ENCODE measurements at regions not wholly inside any gene's neighbourhood (a gene's known extent, or its start where the extent isn't known, plus 50 kb on each side); places are given as distances from the start of the nearest gene placed in this dataset.

DNA sequence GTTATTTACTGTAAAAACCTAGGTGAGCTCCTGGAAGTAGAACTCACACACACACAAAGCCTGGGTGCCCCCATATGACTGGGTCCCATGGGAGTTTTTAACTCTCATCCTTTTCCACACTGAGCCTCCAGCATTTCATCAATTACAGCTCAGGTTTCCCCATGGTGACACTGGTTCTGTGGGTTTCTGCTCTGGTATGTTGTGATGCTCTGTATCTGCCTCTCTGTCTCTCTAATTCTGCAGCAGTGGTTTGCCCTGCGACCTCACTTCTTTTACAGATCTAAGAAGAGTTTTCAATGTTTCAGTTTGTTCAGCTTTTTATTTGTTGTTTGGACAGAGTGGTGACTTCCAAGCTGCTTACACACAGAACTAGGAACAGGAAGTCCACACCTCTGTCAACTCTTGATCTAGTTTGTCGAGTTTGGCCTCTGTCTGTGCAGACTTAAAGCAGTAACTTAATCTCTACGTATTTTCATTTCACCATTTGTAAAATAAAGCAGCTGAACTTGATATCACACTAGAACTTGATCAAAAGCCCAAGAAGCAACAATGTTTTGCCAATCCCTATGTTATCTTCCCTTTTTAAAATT, 554.3 kb downstream of the EPHA7 start:
- Histone ChIP-seq H3K4me1 (ENCODE audit: control insufficient read depth, insufficient read depth, low read length) (no peaks in the 10 kb centered on the region), H3K36me3 (ENCODE audit: control insufficient read depth, insufficient read depth, low read length) (no peaks in the 10 kb centered on the region), H3K9me3 (ENCODE audit: control insufficient read depth, insufficient read depth, low read length) (no peaks in the 10 kb centered on the region), H3K27me3 (ENCODE audit: control insufficient read depth, insufficient read depth, low read length) (no peaks in the 10 kb centered on the region), H3K4me3 (ENCODE audit: low read depth, low read length) (no peak overlapping the region), H3K27ac (ENCODE audit: low read depth, low read length) (no peak overlapping the region)
- no peak for DNase-seq (ENCODE audit: low read depth in 4 of 6, low spot score in 6 of 6)
- no CpG with 5 or more reads among the region's 3 CpGs for WGBS (ENCODE audit: insufficient coverage)

DNA sequence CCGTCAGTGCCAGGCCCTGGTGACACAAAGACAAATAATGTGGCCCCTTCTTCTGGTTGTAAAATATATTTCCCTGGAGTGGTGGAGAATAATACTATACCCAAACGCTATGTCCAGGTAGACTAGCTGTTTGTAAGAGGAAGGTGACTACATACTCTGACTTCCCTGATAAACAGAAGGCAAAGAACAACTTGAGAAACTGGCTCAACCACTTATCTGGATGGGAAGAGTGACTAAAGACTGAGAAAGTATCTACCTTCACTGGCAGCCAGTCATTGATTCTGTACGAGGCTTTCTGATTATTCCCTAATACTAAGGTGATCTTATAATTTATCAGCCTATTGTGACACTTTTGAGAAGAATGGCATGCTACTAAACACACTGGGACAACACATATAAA, 569.7 kb downstream of the EPHA7 start:
- no peaks in the 10 kb centered on the region for H3K27me3 ChIP-seq (ENCODE audit: control insufficient read depth, insufficient read depth, low read length)
- H3K4me3 ChIP-seq (ENCODE audit: low read depth, low read length), result no peak overlapping the region
- DNase-seq (ENCODE audit: low read depth in 4 of 6, low spot score in 6 of 6), result no peak
- H3K9me3 ChIP-seq (ENCODE audit: control insufficient read depth, insufficient read depth, low read length), result no peaks in the 10 kb centered on the region
- WGBS (ENCODE audit: insufficient coverage), result no CpG with 5 or more reads among the region's 3 CpGs
- no peaks in the 10 kb centered on the region for H3K4me1 ChIP-seq (ENCODE audit: control insufficient read depth, insufficient read depth, low read length)
- no peaks in the 10 kb centered on the region for H3K36me3 ChIP-seq (ENCODE audit: control insufficient read depth, insufficient read depth, low read length)
- no peak overlapping the region for H3K27ac ChIP-seq (ENCODE audit: low read depth, low read length)

DNA sequence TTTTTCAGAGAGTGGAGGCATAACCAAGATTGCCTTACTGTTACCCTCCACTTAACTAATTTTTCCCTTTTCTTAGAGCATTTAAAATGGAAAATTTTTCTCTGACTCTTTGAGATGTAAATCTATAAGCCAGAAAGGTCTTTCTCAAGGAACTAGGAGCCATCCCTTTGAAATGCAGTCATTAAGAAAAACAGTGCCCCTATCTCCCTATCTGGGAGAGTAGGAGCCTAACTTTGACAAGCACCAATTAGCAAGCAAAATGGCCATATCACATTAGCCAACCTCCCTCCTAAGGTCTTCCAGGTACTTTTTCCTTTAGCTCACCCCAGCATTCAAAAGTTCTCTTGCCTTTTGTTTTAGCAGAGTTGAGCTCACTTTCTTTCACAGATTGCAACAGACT, 570.5 kb downstream of the EPHA7 start:
- H3K4me3 ChIP-seq (ENCODE audit: low read depth, low read length), result no peak overlapping the region
- H3K4me1 ChIP-seq (ENCODE audit: control insufficient read depth, insufficient read depth, low read length), result no peaks in the 10 kb centered on the region
- H3K36me3 ChIP-seq (ENCODE audit: control insufficient read depth, insufficient read depth, low read length), result no peaks in the 10 kb centered on the region
- DNase-seq (ENCODE audit: low read depth in 4 of 6, low spot score in 6 of 6), result no peak
- no peaks in the 10 kb centered on the region for H3K9me3 ChIP-seq (ENCODE audit: control insufficient read depth, insufficient read depth, low read length)
- H3K27me3 ChIP-seq (ENCODE audit: control insufficient read depth, insufficient read depth, low read length), result no peaks in the 10 kb centered on the region
- no peak overlapping the region for H3K27ac ChIP-seq (ENCODE audit: low read depth, low read length)

DNA sequence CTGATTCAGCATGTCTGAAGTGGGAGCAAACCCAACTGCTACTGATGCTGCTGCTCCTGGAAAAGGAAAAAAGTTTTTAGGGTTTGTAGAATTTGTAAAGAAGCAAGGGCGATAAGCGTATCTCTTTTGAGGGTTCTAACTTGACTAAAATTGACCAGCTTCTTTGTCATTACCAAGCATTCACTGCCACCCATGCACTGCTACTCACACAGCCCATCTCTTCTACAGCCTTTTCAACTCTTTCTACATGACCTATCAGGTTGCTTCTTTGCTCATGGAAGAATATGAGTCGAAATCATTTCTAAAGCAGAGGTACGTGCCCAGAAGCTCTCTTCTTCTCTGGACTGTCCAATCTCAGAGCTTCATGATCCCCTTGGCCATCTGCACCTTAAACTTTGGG, 570.9 kb downstream of the EPHA7 start:
- Histone ChIP-seq H3K9me3 (ENCODE audit: control insufficient read depth, insufficient read depth, low read length) (no peaks in the 10 kb centered on the region), H3K4me1 (ENCODE audit: control insufficient read depth, insufficient read depth, low read length) (no peaks in the 10 kb centered on the region), H3K27ac (ENCODE audit: low read depth, low read length) (no peak overlapping the region), H3K4me3 (ENCODE audit: low read depth, low read length) (no peak overlapping the region), H3K27me3 (ENCODE audit: control insufficient read depth, insufficient read depth, low read length) (no peaks in the 10 kb centered on the region), H3K36me3 (ENCODE audit: control insufficient read depth, insufficient read depth, low read length) (no peaks in the 10 kb centered on the region)
- DNase-seq (ENCODE audit: low read depth in 4 of 6, low spot score in 6 of 6), result no peak
- 73% methylated on average over 4 of the region's 4 CpGs for WGBS (ENCODE audit: insufficient coverage)

DNA sequence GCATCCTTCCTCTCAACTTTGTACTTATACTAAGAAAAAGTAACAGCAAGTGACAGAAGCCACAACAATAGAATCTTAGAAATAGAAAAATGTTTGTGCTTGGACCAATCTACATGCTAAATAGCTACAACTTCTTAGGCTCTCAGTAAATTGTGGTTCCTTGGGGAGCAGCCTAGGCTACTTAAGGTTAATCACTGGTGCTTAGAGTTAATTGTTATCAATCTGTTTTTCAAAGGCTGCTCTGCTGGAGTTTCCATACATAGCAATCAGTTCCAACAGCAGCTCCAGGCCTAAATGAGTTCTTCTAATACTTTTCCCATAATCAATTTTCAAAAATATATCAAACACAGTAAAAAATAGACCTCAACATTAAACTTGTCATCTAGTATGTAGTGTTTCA, 571.4 kb downstream of the EPHA7 start:
- Histone ChIP-seq H3K4me3 (ENCODE audit: low read depth, low read length) (no peak overlapping the region), H3K27me3 (ENCODE audit: control insufficient read depth, insufficient read depth, low read length) (no peaks in the 10 kb centered on the region), H3K9me3 (ENCODE audit: control insufficient read depth, insufficient read depth, low read length) (no peaks in the 10 kb centered on the region), H3K4me1 (ENCODE audit: control insufficient read depth, insufficient read depth, low read length) (no peaks in the 10 kb centered on the region), H3K36me3 (ENCODE audit: control insufficient read depth, insufficient read depth, low read length) (no peaks in the 10 kb centered on the region), H3K27ac (ENCODE audit: low read depth, low read length) (no peak overlapping the region)
- DNase-seq (ENCODE audit: low read depth in 4 of 6, low spot score in 6 of 6), result no peak

DNA sequence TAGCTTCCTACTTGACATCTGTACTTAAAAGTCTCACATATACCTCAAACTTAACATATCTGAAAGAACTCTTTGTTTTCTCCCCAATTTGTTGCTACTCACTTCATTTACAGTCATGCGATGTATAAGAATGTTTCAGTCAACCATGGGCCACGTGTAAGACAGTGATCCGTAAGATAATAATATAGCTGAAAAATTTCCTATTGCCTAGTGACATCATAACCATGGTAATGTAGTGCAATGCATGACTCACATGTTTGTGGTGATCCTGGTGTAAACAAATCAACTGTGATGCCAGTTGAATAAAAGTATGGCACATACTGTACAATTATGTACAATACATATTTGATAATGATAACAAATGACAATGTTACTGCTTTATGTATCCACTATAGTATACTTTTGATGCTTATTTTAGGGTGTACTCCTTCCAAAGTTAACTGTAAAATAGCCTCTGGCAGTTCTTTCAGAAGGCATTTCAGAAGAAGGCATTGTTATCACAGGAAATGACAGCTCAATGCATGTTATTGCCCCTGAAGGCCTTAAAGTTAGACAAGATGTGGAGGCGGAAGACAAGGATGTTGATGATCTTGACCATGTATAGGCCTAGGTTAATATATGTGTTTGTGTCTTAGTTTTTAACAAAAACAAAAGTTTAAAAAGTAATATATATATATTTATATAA, 579.0 kb downstream of the EPHA7 start:
- Histone ChIP-seq H3K4me1 (ENCODE audit: control insufficient read depth, insufficient read depth, low read length) (no peaks in the 10 kb centered on the region), H3K27me3 (ENCODE audit: control insufficient read depth, insufficient read depth, low read length) (no peaks in the 10 kb centered on the region), H3K36me3 (ENCODE audit: control insufficient read depth, insufficient read depth, low read length) (no peaks in the 10 kb centered on the region), H3K9me3 (ENCODE audit: control insufficient read depth, insufficient read depth, low read length) (no peaks in the 10 kb centered on the region), H3K4me3 (ENCODE audit: low read depth, low read length) (no peak overlapping the region), H3K27ac (ENCODE audit: low read depth, low read length) (no peak overlapping the region)
- DNase-seq (ENCODE audit: low read depth in 4 of 6, low spot score in 6 of 6), result no peak
- no CpG with 5 or more reads among the region's 4 CpGs for WGBS (ENCODE audit: insufficient coverage)

DNA sequence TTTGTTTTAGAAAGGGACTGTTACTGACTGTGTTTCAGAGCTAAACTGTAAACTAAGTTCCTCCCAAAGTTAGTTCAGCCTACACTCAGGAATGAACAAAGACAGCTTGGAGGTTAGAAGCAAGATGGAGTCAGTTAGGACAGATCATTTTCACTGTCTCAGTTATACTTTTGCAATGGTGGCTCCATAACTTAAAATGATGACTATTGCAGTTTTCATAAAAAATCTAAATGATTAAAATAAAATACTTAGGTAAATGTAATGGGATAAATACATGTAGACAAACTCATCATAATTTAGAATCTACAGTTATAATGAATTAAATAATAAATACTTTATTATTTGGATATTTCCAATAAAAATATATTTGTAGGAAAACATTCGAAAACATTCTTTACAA, 590.6 kb downstream of the EPHA7 start:
- H3K36me3 ChIP-seq (ENCODE audit: control insufficient read depth, insufficient read depth, low read length), result no peaks in the 10 kb centered on the region
- no peak overlapping the region for H3K4me3 ChIP-seq (ENCODE audit: low read depth, low read length)
- no peaks in the 10 kb centered on the region for H3K27me3 ChIP-seq (ENCODE audit: control insufficient read depth, insufficient read depth, low read length)
- H3K4me1 ChIP-seq (ENCODE audit: control insufficient read depth, insufficient read depth, low read length), result no peaks in the 10 kb centered on the region
- no CpG with 5 or more reads among the region's 1 CpG for WGBS (ENCODE audit: insufficient coverage)
- DNase-seq (ENCODE audit: low read depth in 4 of 6, low spot score in 6 of 6), result no peak
- H3K9me3 ChIP-seq (ENCODE audit: control insufficient read depth, insufficient read depth, low read length), result no peaks in the 10 kb centered on the region
- no peak overlapping the region for H3K27ac ChIP-seq (ENCODE audit: low read depth, low read length)

DNA sequence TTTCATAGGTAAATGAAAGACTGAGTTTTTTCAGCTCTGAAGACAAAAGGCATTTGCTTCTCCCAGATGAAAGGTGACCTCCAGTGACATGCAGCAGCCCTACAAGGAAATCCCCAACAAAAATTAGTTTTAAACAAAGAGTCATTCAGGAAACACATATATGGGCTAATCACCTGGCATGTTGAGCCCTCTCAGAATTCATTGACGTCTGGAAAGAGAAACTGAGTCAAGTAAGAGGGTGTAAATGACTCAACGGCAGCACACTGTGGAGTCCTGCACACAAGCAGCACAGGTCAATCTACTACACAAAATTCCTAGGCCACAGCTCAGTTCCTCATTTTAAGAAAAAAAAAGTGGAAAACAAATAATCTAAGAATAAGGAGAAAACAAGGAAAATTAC, 592.3 kb downstream of the EPHA7 start:
- Histone ChIP-seq H3K9me3 (ENCODE audit: control insufficient read depth, insufficient read depth, low read length) (no peaks in the 10 kb centered on the region), H3K4me1 (ENCODE audit: control insufficient read depth, insufficient read depth, low read length) (no peaks in the 10 kb centered on the region), H3K27ac (ENCODE audit: low read depth, low read length) (no peak overlapping the region), H3K4me3 (ENCODE audit: low read depth, low read length) (no peak overlapping the region), H3K36me3 (ENCODE audit: control insufficient read depth, insufficient read depth, low read length) (no peaks in the 10 kb centered on the region), H3K27me3 (ENCODE audit: control insufficient read depth, insufficient read depth, low read length) (no peaks in the 10 kb centered on the region)
- no peak for DNase-seq (ENCODE audit: low read depth in 4 of 6, low spot score in 6 of 6)
- no CpG with 5 or more reads among the region's 2 CpGs for WGBS (ENCODE audit: insufficient coverage)

DNA sequence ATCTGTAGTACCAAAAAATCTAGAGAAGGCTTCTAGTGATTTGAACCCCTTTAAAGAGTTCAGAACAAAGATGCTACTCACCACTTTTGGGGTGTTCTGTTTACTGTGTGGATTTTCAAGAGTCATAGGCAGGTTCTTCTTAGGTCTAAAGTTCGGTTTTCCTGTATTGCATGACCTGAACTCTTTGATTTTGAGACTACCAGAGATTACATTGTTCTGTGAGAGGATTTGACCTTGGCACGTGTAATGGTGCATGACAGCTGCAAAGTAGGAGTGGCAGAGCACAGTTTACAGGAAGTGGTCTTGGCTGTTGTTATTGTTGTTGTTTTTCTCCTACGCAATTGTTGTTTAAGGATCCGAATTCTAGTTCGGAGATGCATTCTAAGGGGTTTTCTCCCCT, 592.7 kb downstream of the EPHA7 start:
- 79% methylated on average over 2 of the region's 5 CpGs for WGBS (ENCODE audit: insufficient coverage)
- DNase-seq (ENCODE audit: low read depth in 4 of 6, low spot score in 6 of 6), result no peak
- H3K4me1 ChIP-seq (ENCODE audit: control insufficient read depth, insufficient read depth, low read length), result no peaks in the 10 kb centered on the region
- no peaks in the 10 kb centered on the region for H3K36me3 ChIP-seq (ENCODE audit: control insufficient read depth, insufficient read depth, low read length)
- no peaks in the 10 kb centered on the region for H3K27me3 ChIP-seq (ENCODE audit: control insufficient read depth, insufficient read depth, low read length)
- no peak overlapping the region for H3K27ac ChIP-seq (ENCODE audit: low read depth, low read length)
- no peaks in the 10 kb centered on the region for H3K9me3 ChIP-seq (ENCODE audit: control insufficient read depth, insufficient read depth, low read length)
- H3K4me3 ChIP-seq (ENCODE audit: low read depth, low read length), result no peak overlapping the region

DNA sequence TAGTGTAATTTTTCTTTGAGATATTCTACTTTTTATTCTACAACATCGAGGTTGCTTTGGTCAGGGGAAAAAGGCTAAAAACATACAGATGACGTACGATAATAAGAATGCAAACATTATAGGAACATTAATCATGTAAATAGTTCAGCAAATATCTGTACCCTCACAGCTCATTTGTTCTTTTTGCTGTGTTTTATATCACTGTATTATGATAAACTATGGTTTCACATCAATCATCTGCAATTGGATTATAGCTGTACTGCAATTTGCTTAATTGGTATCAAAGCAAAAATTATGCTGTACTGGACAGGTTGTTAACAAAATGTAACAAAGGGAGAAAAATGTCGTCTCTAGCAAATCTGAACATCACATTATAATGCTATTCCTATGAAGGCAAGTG, 597.1 kb downstream of the EPHA7 start:
- Histone ChIP-seq H3K27me3 (ENCODE audit: control insufficient read depth, insufficient read depth, low read length) (no peaks in the 10 kb centered on the region), H3K9me3 (ENCODE audit: control insufficient read depth, insufficient read depth, low read length) (no peaks in the 10 kb centered on the region), H3K27ac (ENCODE audit: low read depth, low read length) (no peak overlapping the region), H3K4me1 (ENCODE audit: control insufficient read depth, insufficient read depth, low read length) (no peaks in the 10 kb centered on the region), H3K4me3 (ENCODE audit: low read depth, low read length) (no peak overlapping the region), H3K36me3 (ENCODE audit: control insufficient read depth, insufficient read depth, low read length) (no peaks in the 10 kb centered on the region)
- WGBS (ENCODE audit: insufficient coverage), result no CpG with 5 or more reads among the region's 4 CpGs
- DNase-seq (ENCODE audit: low read depth in 4 of 6, low spot score in 6 of 6), result peak in 1 of 6 donors; percentile 17
